Fibroblast of lung (primary cell): ENCODE measurements at regions not wholly inside any gene's neighbourhood (a gene's known extent, or its start where the extent isn't known, plus 50 kb on each side); places are given as distances from the start of the nearest gene placed in this dataset.

ENCODE experiments used
- DNase-seq, 2 donors: peaks; one replicate each; pipeline versions ENCODE4 v3.0.0 to v3.0.0-alpha.2; 2010; ENCODE audit warnings: low read depth in 2 of 2
- H2AFZ ChIP-seq: 2 replicates; pipeline ENCODE4 v1.5.1; 2012; ENCODE audit warnings: low read length, control low read depth, inconsistent platforms
- H3K27ac ChIP-seq: 2 replicates; pipeline ENCODE4 v1.5.1; 2011; ENCODE audit warnings: low read length, control low read depth; ENCODE audit not compliant: insufficient read depth
- H3K27me3 ChIP-seq: 2 replicates; pipeline ENCODE4 v1.5.1; 2011; ENCODE audit warnings: mild to moderate bottlenecking, low read length; ENCODE audit not compliant: control insufficient read depth, insufficient read depth
- H3K36me3 ChIP-seq: 2 replicates; pipeline ENCODE4 v1.5.1; 2011; ENCODE audit warnings: low read length; ENCODE audit not compliant: control insufficient read depth, insufficient read depth
- H3K4me1 ChIP-seq: 2 replicates; pipeline ENCODE4 v1.5.1; 2011; ENCODE audit warnings: low read length; ENCODE audit not compliant: control insufficient read depth, insufficient read depth; ENCODE audit errors: extremely low read depth
- H3K4me2 ChIP-seq: 2 replicates; pipeline ENCODE4 v1.5.1; 2011; ENCODE audit warnings: low read length, control low read depth; ENCODE audit not compliant: insufficient read depth; ENCODE audit errors: extremely low read depth
- H3K4me3 ChIP-seq, 4 experiments: fragments of 200-600 bp in 1 of 4; sonication (generic) in 1 of 4; replicated peaks in 1 of 4; 2 replicates each; pipeline ENCODE4 v1.5.1; 2011 to 2016; ENCODE audit warnings: low read length in 4 of 4, low read depth in 3 of 4, mild to moderate bottlenecking in 3 of 4, control low read depth in 2 of 4, inconsistent platforms in 1 of 4, mixed read lengths in 1 of 4; ENCODE audit not compliant: insufficient read depth in 1 of 4; ENCODE audit errors: control extremely low read depth in 1 of 4
- H3K79me2 ChIP-seq: 2 replicates; pipeline ENCODE4 v1.5.1; 2012; ENCODE audit warnings: mild to moderate bottlenecking, low read length, inconsistent platforms; ENCODE audit not compliant: control insufficient read depth, insufficient read depth
- H3K9ac ChIP-seq: 2 replicates; pipeline ENCODE4 v1.5.1; 2011; ENCODE audit warnings: mild to moderate bottlenecking, low read length, control low read depth; ENCODE audit not compliant: insufficient read depth
- H3K9me3 ChIP-seq: 2 replicates; pipeline ENCODE4 v1.5.1; 2012; ENCODE audit warnings: low read depth, low read length; ENCODE audit not compliant: control insufficient read depth, insufficient read depth
- H4K20me1 ChIP-seq: 2 replicates; pipeline ENCODE4 v1.5.1; 2011; ENCODE audit warnings: low read length; ENCODE audit not compliant: control insufficient read depth, insufficient read depth; ENCODE audit errors: extremely low read depth
- CTCF ChIP-seq, 2 donors: IDR thresholded peaks in 1 of 2; conservative IDR thresholded peaks in 1 of 2; 1 replicate in 1 of 2; 2 replicates in 1 of 2; pipeline ENCODE4 v1.5.1; 2011 to 2012; ENCODE audit warnings: low read length in 2 of 2, control low read depth in 1 of 2, inconsistent platforms in 1 of 2, low read depth in 1 of 2, mild to moderate bottlenecking in 1 of 2
- EZH2 ChIP-seq: IDR thresholded peaks from 2 replicates; pipeline ENCODE4 v1.5.1; 2012; ENCODE audit warnings: low read length, control low read depth, mild to moderate bottlenecking; ENCODE audit errors: missing control alignments

- no peak overlapping the region for H3K4me3 ChIP-seq
- no peak overlapping the region for H3K9ac ChIP-seq
- H3K9me3 ChIP-seq = no peaks in the 10 kb centered on the region
- H3K79me2 ChIP-seq = no peaks in the 10 kb centered on the region
- no peaks in the 10 kb centered on the region for H3K4me1 ChIP-seq
- no peaks in the 10 kb centered on the region for H4K20me1 ChIP-seq
- no peak overlapping the region for H3K27ac ChIP-seq
- H3K36me3 ChIP-seq = no peaks in the 10 kb centered on the region
- no peak overlapping the region for H3K4me2 ChIP-seq
- no peak overlapping the region for H2AFZ ChIP-seq
- TF ChIP-seq EZH2 = no peak
- TF ChIP-seq CTCF (conservative IDR thresholded peaks at IDR 0.05 in 1 of 2, IDR thresholded peaks at IDR 0.05 in 1 of 2; ENCODE audit: low read depth in 1 of 2, low read length in 2 of 2) = no peak
- no peak for DNase-seq
- no peaks in the 10 kb centered on the region for H3K27me3 ChIP-seq
Observed at GRCh38 chr5:74184649-74185048, 455.9 kb downstream of the ENC1 start.

- H3K79me2 ChIP-seq = no peaks in the 10 kb centered on the region
- no peak overlapping the region for H3K4me2 ChIP-seq
- no peaks in the 10 kb centered on the region for H4K20me1 ChIP-seq
- no peak for DNase-seq
- no peak overlapping the region for H3K9ac ChIP-seq
- H3K9me3 ChIP-seq = no peaks in the 10 kb centered on the region
- H3K4me1 ChIP-seq = no peaks in the 10 kb centered on the region
- no peaks in the 10 kb centered on the region for H3K27me3 ChIP-seq
- TF ChIP-seq EZH2 = no peak
- TF ChIP-seq CTCF (conservative IDR thresholded peaks at IDR 0.05 in 1 of 2, IDR thresholded peaks at IDR 0.05 in 1 of 2; ENCODE audit: low read depth in 1 of 2, low read length in 2 of 2) = no peak
- H3K4me3 ChIP-seq = no peak overlapping the region
- no peak overlapping the region for H3K27ac ChIP-seq
- H3K36me3 ChIP-seq = no peaks in the 10 kb centered on the region
- no peak overlapping the region for H2AFZ ChIP-seq
Observed at GRCh38 chr5:74183041-74183440, 457.5 kb downstream of the ENC1 start.

- no peak overlapping the region for H3K4me3 ChIP-seq
- no peak overlapping the region for H2AFZ ChIP-seq
- no peaks in the 10 kb centered on the region for H3K4me1 ChIP-seq
- no peaks in the 10 kb centered on the region for H3K27me3 ChIP-seq
- H3K9ac ChIP-seq = no peak overlapping the region
- H3K9me3 ChIP-seq = no peaks in the 10 kb centered on the region
- H3K4me2 ChIP-seq = no peak overlapping the region
- no peak for DNase-seq
- H3K79me2 ChIP-seq = no peaks in the 10 kb centered on the region
- H4K20me1 ChIP-seq = no peaks in the 10 kb centered on the region
- H3K27ac ChIP-seq = no peak overlapping the region
- H3K36me3 ChIP-seq = no peaks in the 10 kb centered on the region
- TF ChIP-seq EZH2 (no peak), CTCF (conservative IDR thresholded peaks at IDR 0.05 in 1 of 2, IDR thresholded peaks at IDR 0.05 in 1 of 2; ENCODE audit: low read depth in 1 of 2, low read length in 2 of 2) (no peak)
Observed at GRCh38 chr5:74182603-74183002, 457.9 kb downstream of the ENC1 start.
